ENCODE measurements at regions not wholly inside any gene's neighbourhood (a gene's known extent, or its start where the extent isn't known, plus 50 kb on each side); places are given as distances from the start of the nearest gene placed in this dataset.
"Not testable (repeated sequence)": the region's sequence is repeated elsewhere in the genome, so short reads cannot be mapped to it uniquely, and the experiment has no call there.

DNA sequence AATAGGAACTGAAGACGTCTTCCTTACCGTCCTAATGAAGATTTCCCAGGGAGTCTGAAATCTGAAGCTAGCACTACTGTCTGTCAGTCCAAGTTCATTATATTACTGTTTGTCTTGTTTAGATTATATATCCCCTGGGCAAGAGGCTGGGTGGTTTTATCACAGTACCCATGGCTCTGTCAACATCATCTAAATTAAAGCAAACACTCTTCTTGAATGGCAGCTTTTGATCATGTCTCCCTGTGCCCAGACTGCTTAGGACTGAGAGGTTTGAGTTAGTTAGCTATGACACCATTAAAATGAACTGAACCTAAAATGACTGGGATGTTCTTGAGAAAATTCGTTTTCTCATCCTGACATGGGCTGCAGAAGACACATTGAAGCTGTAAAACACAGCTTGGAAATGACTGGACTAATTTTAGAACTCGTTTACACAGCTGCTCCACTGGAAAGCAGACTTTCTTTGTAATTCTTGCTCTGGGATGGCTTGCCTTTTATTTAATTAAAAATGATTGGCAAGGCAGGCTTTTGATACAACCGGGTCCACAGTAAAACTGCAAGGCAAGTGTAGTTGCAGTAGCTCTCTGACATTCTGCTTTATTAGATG is 243.5 kb downstream of the MFSD1 start:
- no peak for DNase-seq (ENCODE audit: low read depth in 2 of 2)

DNA sequence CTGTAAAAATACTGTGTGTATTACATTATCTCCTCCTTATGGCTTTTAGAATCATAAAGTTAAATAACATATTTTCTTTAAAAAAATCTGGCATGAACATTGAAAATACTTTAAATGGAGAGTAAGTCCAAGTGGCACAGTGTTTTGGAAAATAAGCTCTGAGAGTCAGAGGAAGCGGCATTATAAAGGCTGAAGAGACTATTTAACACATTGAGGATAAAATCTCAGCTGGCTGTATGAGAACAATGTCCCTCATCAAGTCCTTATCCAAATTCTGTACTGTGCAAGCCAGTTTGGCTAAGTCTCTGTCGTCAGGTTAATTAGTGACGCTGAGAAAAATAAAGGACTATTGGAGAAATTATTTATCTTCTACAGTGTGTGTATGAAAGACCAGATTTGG is 245.5 kb downstream of the MFSD1 start:
- no peak for DNase-seq (ENCODE audit: low read depth in 2 of 2)

DNA sequence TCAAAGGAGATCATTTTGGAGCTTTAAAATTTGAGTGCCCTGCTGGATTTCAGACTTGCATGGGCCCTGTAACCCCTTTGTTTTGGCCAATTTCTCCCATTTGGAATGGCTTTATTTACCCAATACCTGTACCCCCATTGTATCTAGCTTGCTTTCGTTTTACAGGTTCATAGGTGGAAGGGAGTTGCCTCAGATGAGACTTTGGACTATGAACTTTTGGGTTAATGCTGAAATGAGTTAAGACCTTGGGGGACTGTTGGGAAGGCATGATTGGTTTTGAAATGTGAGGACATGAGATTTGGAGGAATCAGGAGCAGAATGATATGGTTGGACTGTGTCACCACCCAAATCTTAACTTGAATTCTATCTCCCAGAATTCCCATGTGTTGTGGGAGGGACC is 250.6 kb downstream of the MFSD1 start:
- DNase-seq (ENCODE audit: low read depth in 2 of 2), result not testable (repeated sequence)

GRCh38 chr3:159057621-159058020 is 255.8 kb downstream of the MFSD1 start:
- no peak for DNase-seq (ENCODE audit: low read depth in 2 of 2)

GRCh38 chr3:159058859-159059258 is 257.0 kb downstream of the MFSD1 start:
- no peak for DNase-seq (ENCODE audit: low read depth in 2 of 2)

DNA sequence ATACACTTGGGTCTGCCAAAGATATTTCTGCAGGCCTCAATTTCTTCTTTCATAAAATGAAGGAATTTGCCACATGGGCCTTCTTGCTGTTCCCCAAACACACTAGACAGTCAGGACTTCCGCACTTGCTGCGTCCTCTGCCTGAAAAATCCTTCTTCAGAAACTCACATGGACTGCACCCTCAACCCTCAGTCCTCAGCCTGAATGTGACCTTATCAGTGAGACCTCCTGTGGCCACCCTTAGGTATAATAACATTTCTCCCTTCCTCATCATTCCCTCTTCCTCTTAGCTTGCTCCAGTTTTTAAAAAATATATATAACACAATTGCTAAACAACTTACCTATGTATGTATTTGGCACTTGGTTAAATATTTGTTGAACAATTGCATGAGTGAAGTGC is 257.5 kb downstream of the MFSD1 start:
- DNase-seq (ENCODE audit: low read depth in 2 of 2), result no peak

GRCh38 chr3:159062734-159063410 is 261.0 kb downstream of the MFSD1 start:
- no peak for DNase-seq (ENCODE audit: low read depth in 2 of 2)

DNA sequence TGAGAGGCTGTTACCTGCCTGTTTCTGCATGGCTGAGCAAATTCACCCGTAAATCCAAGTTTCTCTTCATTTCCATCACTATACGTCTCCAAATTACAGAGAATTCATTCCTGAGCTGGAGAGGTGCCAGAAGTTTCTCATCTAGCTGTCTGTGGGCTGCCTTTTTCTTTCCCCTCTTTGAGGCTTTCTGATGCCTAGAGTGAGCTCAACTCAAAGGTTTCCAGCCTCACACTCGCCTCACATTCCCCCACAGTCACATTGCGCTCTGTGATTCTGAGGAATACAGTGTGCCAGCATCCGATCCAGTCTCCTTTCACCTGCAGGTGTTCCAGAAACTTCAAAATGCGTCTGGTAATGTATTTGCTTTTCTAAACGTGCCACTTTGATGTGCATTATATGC is 267.2 kb downstream of the MFSD1 start, which contains the start of gene IQCJ:
IQCJ (plus strand) TSS at position 229 of the 400 bp plus-strand sequence.
- no peak for DNase-seq (ENCODE audit: low read depth in 2 of 2)

GRCh38 chr3:159069866-159070425 is 268.1 kb downstream of the MFSD1 start:
- DNase-seq (ENCODE audit: low read depth in 2 of 2), result no peak

DNA sequence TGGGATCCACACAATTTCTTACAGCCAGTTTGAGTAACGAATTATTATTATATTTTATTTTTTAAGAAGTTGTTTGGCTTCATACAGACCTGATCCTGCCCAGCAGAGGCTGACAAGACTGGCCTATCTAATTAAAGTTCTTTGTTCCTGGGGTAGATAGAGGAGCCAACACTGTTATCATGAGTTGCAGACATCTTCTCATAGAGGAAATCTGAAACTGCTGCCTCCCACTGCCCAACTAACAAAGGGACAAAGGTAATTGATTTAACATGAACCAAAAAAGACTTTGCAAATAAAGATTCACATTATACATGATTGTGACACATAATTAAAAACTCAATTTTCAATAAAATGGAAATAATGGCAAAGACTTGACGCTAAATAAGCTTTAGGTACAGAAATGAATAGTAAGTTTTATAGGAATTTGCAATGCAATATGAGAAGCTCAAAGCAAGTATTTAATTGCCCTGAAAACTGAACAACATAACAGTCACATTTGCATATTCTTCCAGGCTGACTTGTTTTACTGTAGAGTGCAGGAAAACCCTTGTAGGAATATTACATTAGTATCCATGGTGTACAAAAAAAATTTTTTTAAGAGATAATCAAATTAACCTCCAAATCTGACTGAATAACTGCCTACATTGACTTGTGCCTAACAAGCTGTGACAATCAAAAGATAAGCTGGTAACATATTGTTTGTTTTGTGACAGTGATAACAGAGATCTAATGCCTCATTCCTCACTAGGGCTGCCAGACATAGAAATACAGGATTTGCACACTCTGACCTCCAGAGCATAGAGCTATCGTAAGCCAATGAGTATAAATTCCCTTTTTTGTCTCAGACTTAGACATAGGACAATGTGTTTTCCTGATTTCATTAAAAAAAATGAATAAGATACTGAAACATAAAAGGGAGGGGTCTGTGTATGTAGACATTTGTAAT is 273.2 kb downstream of the MFSD1 start:
- no peak for DNase-seq (ENCODE audit: low read depth in 2 of 2)

- DNase-seq (ENCODE audit: low read depth in 2 of 2), result no peak
These were observed 276.0 kb downstream of the MFSD1 start for GRCh38 chr3:159077860-159078259.

- no peak for DNase-seq (ENCODE audit: low read depth in 2 of 2)
These were observed 278.4 kb downstream of the MFSD1 start for GRCh38 chr3:159080256-159080655.

DNA sequence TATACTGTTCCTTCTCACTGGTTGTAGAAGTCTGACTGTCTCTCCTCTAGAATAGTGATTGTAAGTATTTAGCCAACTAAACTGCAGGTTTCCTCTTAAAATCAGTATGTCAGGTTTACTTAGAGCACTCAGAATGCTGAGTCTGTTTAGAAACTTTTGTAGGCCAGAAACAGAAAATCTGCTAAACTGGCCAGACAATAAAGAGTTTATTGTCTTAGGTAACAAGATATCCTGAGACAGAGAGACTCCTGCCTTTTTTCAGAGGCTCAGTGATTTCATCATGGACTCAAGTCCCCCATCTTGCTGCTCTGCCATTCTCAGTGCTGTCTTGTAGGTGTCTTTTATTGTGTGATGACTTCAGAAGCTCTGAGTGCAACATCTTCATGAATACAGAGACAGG is 279.0 kb downstream of the MFSD1 start:
- no peak for DNase-seq (ENCODE audit: low read depth in 2 of 2)

DNA sequence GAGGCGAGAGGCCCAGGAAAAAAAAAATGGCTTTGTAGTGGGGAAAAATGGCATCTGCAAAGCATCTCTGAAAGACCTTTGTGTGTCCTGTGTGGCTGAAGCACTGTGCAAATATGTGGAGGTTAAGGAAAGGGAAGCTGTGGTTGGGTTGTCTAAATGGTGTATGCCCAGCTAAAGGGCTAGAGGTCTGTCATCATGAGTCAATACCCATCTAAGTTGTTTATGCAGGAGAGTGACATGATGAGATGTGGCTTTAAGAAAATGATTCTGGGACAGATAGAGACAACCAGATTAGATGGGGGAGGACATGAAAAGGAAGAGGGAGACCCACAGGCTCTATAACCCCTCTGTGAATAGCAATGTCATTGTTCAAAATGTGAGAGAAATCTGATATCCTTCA is 280.7 kb downstream of the MFSD1 start:
- DNase-seq (ENCODE audit: low read depth in 2 of 2), result no peak

- DNase-seq (ENCODE audit: low read depth in 2 of 2), result no peak
These were observed 290.1 kb downstream of the MFSD1 start for GRCh38 chr3:159091936-159092335.

- no peak for DNase-seq (ENCODE audit: low read depth in 2 of 2)
These were observed 300.1 kb downstream of the MFSD1 start for GRCh38 chr3:159102001-159102400.

- no peak for DNase-seq (ENCODE audit: low read depth in 2 of 2)
These were observed 310.9 kb downstream of the MFSD1 start for GRCh38 chr3:159112724-159113123.

DNA sequence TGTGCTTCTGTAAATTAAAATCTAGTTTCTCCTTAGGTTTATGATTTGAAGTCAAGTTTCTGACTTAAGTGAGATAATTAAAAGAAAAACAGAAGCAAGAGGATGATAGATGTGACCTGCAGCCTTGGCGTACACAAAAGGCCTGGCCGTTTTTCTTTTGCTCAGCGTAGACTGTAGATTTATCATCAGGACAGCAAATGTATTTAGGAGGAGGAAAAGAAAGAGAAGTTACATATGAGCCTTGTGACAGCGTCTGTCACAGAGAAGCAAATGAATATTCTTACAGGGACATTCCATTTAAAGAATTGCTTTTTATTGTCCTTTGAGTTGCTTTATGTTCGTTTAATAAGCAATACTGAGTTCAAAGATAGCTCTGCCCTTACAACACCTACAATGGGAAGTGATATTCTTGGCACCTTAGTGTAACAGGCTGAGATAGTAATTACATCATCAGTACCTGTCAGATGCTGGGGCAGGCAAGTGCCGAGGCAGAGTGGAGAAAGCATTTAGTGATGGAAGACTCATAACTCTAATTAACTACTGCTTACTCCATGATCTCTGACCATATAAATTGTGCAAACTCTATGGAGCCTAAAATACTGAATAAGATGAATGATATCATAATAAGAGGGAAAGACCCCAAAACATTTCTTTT is 311.5 kb downstream of the MFSD1 start:
- no peak for DNase-seq (ENCODE audit: low read depth in 2 of 2)

DNA sequence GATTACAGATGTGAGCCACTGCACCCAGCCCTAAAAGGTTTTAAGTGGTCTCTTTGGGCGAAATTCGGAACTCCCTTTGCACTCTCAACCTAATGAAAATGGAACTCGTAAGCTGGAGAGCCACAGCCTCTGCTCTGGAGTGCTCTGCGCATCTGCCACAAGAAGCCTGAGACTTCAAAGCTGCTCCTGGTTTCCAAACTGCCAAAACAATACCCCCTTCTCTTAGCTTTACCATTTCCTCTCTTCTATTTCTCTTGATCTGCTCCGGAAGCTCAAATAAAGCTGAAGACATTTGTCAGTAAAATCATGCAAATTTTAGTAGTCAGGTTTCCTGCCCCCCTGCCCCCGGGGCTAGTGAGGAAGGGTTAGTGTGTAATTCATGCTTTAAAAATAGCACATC is 312.7 kb downstream of the MFSD1 start:
- no peak for DNase-seq (ENCODE audit: low read depth in 2 of 2)

GRCh38 chr3:159123877-159124276 is 322.0 kb downstream of the MFSD1 start:
- DNase-seq (ENCODE audit: low read depth in 2 of 2), result no peak

DNA sequence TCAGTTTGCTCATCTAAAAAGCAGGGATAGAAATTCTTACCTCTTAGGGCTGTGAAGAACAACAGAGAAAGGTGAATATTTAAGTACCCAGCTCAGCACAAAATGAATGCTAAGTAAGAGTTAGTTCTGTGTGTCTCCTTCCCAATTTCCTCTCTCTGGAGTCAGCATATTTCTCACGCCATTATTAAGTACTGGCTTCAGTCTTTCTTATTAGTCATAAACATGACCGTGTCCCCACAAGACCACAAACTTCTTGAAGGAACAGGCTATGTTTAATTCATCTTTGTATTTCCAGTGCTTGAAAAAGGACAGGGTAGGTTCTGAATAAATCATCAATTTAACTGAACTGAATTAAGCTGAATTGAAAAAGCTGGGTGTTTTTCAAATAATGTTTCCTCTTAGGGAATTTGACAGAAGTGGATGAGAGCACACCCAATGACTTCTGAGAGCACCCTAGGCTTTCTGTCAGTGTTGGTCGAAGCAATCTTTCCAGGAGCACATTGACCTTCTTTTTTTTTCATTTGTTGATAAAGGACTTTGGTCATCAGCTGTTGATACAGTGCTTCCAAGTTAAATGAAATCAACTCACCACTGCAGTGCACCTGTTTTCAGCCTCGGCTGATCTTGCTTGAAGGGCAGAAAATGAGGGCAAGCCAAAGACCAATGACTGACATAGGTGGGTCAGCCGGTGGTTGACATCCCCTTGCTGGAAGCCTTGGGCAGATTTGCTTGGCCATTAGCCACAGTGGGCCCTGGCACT is 324.6 kb downstream of the MFSD1 start:
- DNase-seq (ENCODE audit: low read depth in 2 of 2), result no peak
